ENCODE measurements at regions not wholly inside any gene's neighbourhood (a gene's known extent, or its start where the extent isn't known, plus 50 kb on each side); places are given as distances from the start of the nearest gene placed in this dataset.

GRCh38 chr3:117932441-117932840 lies 1102.2 kb downstream of the IGSF11 start:
- DNase-seq (no peak), ATAC-seq (no peak)
- no peaks in the 10 kb centered on the region for H3K36me3 Mint-ChIP-seq
- no peak overlapping the region for H3K27ac Mint-ChIP-seq
- POLR2A ChIA-PET = no interaction called here
- no peaks in the 10 kb centered on the region for H3K27me3 Mint-ChIP-seq
- H3K4me3 Mint-ChIP-seq = no peak overlapping the region
- H3K4me1 Mint-ChIP-seq = no peaks in the 10 kb centered on the region
- peaks cover 0 to 13% (median 2%) of the 10 kb centered on the region in 9 donors for H3K9me3 Mint-ChIP-seq

GRCh38 chr3:117936159-117936558 lies 1098.5 kb downstream of the IGSF11 start:
- ATAC-seq (no peak), DNase-seq (no peak)
- Mint-ChIP-seq H3K9me3 (peaks cover 4 to 18% (median 9%) of the 10 kb centered on the region in 9 donors), H3K4me1 (no peaks in the 10 kb centered on the region), H3K27me3 (no peaks in the 10 kb centered on the region), H3K4me3 (no peak overlapping the region), H3K36me3 (peaks cover 0 to 5% (median 0%) of the 10 kb centered on the region in 3 donors), H3K27ac (no peak overlapping the region)
- POLR2A ChIA-PET = no interaction called here

GRCh38 chr3:117938974-117939373 lies 1095.7 kb downstream of the IGSF11 start:
- Mint-ChIP-seq H3K27me3 (no peaks in the 10 kb centered on the region), H3K4me3 (no peak overlapping the region), H3K4me1 (no peaks in the 10 kb centered on the region), H3K27ac (no peak overlapping the region), H3K36me3 (peaks cover 0 to 5% (median 0%) of the 10 kb centered on the region in 3 donors), H3K9me3 (peaks cover 4 to 26% (median 9%) of the 10 kb centered on the region in 9 donors)
- POLR2A ChIA-PET = no interaction called here
- DNase-seq = no peak
- no peak for ATAC-seq

GRCh38 chr3:117939425-117940027 lies 1095.1 kb downstream of the IGSF11 start:
- Mint-ChIP-seq H3K9me3 (peaks cover 4 to 26% (median 9%) of the 10 kb centered on the region in 9 donors), H3K4me1 (no peaks in the 10 kb centered on the region), H3K27ac (no peak overlapping the region), H3K36me3 (peaks cover 0 to 5% (median 0%) of the 10 kb centered on the region in 3 donors), H3K4me3 (no peak overlapping the region), H3K27me3 (no peaks in the 10 kb centered on the region)
- ATAC-seq (no peak), DNase-seq (no peak)
- POLR2A ChIA-PET = no interaction called here

GRCh38 chr3:117941015-117941414 lies 1093.6 kb downstream of the IGSF11 start:
- DNase-seq (no peak), ATAC-seq (no peak)
- H3K9me3 Mint-ChIP-seq = peaks cover 1 to 26% (median 9%) of the 10 kb centered on the region in 9 donors
- POLR2A ChIA-PET = no interaction called here
- H3K4me3 Mint-ChIP-seq = no peak overlapping the region
- H3K36me3 Mint-ChIP-seq = peaks cover 0 to 5% (median 0%) of the 10 kb centered on the region in 3 donors
- H3K4me1 Mint-ChIP-seq = no peaks in the 10 kb centered on the region
- no peak overlapping the region for H3K27ac Mint-ChIP-seq
- H3K27me3 Mint-ChIP-seq = no peaks in the 10 kb centered on the region

GRCh38 chr3:117941756-117942155 lies 1092.9 kb downstream of the IGSF11 start:
- H3K27me3 Mint-ChIP-seq = no peaks in the 10 kb centered on the region
- H3K4me1 Mint-ChIP-seq = no peaks in the 10 kb centered on the region
- H3K36me3 Mint-ChIP-seq = peaks cover 0 to 5% (median 0%) of the 10 kb centered on the region in 3 donors
- peaks cover 0 to 26% (median 9%) of the 10 kb centered on the region in 9 donors for H3K9me3 Mint-ChIP-seq
- POLR2A ChIA-PET = no interaction called here
- H3K4me3 Mint-ChIP-seq = no peak overlapping the region
- no peak overlapping the region for H3K27ac Mint-ChIP-seq
- DNase-seq (no peak), ATAC-seq (no peak)

- ATAC-seq (no peak), DNase-seq (no peak)
- no peaks in the 10 kb centered on the region for H3K27me3 Mint-ChIP-seq
- no peak overlapping the region for H3K27ac Mint-ChIP-seq
- H3K9me3 Mint-ChIP-seq = peaks cover 0 to 15% (median 0%) of the 10 kb centered on the region in 9 donors
- H3K4me3 Mint-ChIP-seq = no peak overlapping the region
- no peaks in the 10 kb centered on the region for H3K4me1 Mint-ChIP-seq
- H3K36me3 Mint-ChIP-seq = no peaks in the 10 kb centered on the region
- POLR2A ChIA-PET = no interaction called here
Measured at GRCh38 chr3:117954131-117954530, 1080.5 kb downstream of the IGSF11 start.

- POLR2A ChIA-PET = no interaction called here
Measured at GRCh38 chr3:117955196-117955595, 1079.5 kb downstream of the IGSF11 start.

GRCh38 chr3:117958027-117958426 lies 1076.6 kb downstream of the IGSF11 start:
- Mint-ChIP-seq H3K4me3 (no peak overlapping the region), H3K36me3 (no peaks in the 10 kb centered on the region), H3K9me3 (peaks cover 0 to 22% (median 0%) of the 10 kb centered on the region in 9 donors), H3K27me3 (no peaks in the 10 kb centered on the region), H3K4me1 (no peaks in the 10 kb centered on the region), H3K27ac (no peak overlapping the region)
- POLR2A ChIA-PET = no interaction called here
- DNase-seq (no peak), ATAC-seq (no peak)

More at GRCh38 chr3:117955196-117955595, 1079.5 kb downstream of the IGSF11 start:
- ATAC-seq (no peak), DNase-seq (no peak)
- Mint-ChIP-seq H3K4me1 (no peaks in the 10 kb centered on the region), H3K27me3 (no peaks in the 10 kb centered on the region), H3K4me3 (no peak overlapping the region), H3K36me3 (no peaks in the 10 kb centered on the region), H3K9me3 (peaks cover 0 to 22% (median 0%) of the 10 kb centered on the region in 9 donors), H3K27ac (no peak overlapping the region)

GRCh38 chr3:117962750-117963149 lies 1071.9 kb downstream of the IGSF11 start:
- no peaks in the 10 kb centered on the region for H3K4me1 Mint-ChIP-seq
- ATAC-seq (no peak), DNase-seq (no peak)
- no peak overlapping the region for H3K27ac Mint-ChIP-seq
- POLR2A ChIA-PET = no interaction called here
- H3K36me3 Mint-ChIP-seq = no peaks in the 10 kb centered on the region
- no peaks in the 10 kb centered on the region for H3K27me3 Mint-ChIP-seq
- no peak overlapping the region for H3K4me3 Mint-ChIP-seq
- peaks cover 0 to 22% (median 4%) of the 10 kb centered on the region in 9 donors for H3K9me3 Mint-ChIP-seq

- DNase-seq (no peak), ATAC-seq (no peak)
- no peak overlapping the region for H3K4me3 Mint-ChIP-seq
- peaks cover 2 to 20% (median 5%) of the 10 kb centered on the region in 9 donors for H3K9me3 Mint-ChIP-seq
- no peaks in the 10 kb centered on the region for H3K4me1 Mint-ChIP-seq
- no peaks in the 10 kb centered on the region for H3K36me3 Mint-ChIP-seq
- POLR2A ChIA-PET = no interaction called here
- no peak overlapping the region for H3K27ac Mint-ChIP-seq
- no peaks in the 10 kb centered on the region for H3K27me3 Mint-ChIP-seq
Measured at GRCh38 chr3:117963858-117964257, 1070.8 kb downstream of the IGSF11 start.

- ATAC-seq (no peak), DNase-seq (no peak)
- Mint-ChIP-seq H3K4me3 (no peak overlapping the region), H3K4me1 (no peaks in the 10 kb centered on the region), H3K9me3 (peaks cover 0 to 11% (median 5%) of the 10 kb centered on the region in 9 donors), H3K27ac (no peak overlapping the region), H3K27me3 (no peaks in the 10 kb centered on the region), H3K36me3 (no peaks in the 10 kb centered on the region)
- POLR2A ChIA-PET = no interaction called here
Measured at GRCh38 chr3:117964814-117965213, 1069.8 kb downstream of the IGSF11 start.

GRCh38 chr3:117977504-117978228 lies 1057.0 kb downstream of the IGSF11 start:
- POLR2A ChIA-PET = no interaction called here
- no peaks in the 10 kb centered on the region for H3K4me1 Mint-ChIP-seq
- H3K36me3 Mint-ChIP-seq = no peaks in the 10 kb centered on the region
- H3K27ac Mint-ChIP-seq = no peak overlapping the region
- peaks cover 0 to 9% (median 0%) of the 10 kb centered on the region in 9 donors for H3K9me3 Mint-ChIP-seq
- ATAC-seq (no peak), DNase-seq (no peak)
- H3K4me3 Mint-ChIP-seq = no peak overlapping the region
- peaks cover 0 to 4% (median 0%) of the 10 kb centered on the region in 5 donors for H3K27me3 Mint-ChIP-seq
